GM12878 (cell line): ENCODE measurements at regions not wholly inside any gene's neighbourhood (a gene's known extent, or its start where the extent isn't known, plus 50 kb on each side); places are given as distances from the start of the nearest gene placed in this dataset.

Experiments
- ATAC-seq: fragments of 200-7000 bp; cut with Tn5 transposase; 3 replicates; pipeline ENCODE4 v1.9.1; 2020; ENCODE audit warnings: mild to moderate bottlenecking, moderate library complexity
- BruUV-seq: library from RNA; stranded (reverse); fragments of 400-500 nt; replicated peaks from 2 replicates; lab custom pipeline; 2021; lab: Mats Ljungman, UMichigan
- CTCF ChIA-PET: fragments of 300-600 bp; sonication (Branson Sonifier 250); formaldehyde crosslinking; extraction: SDS; loops from one replicate; lab custom pipeline; 2021; ENCODE audit warnings: inconsistent platforms; lab: Yijun Ruan, JAX
- POLR2A ChIA-PET: fragments of 350-600 bp; formaldehyde crosslinking; extraction: SDS; loops from one replicate; lab custom pipeline; 2021; ENCODE audit warnings: inconsistent platforms; lab: Charles Lee
- RAD21 ChIA-PET: fragments of 300-600 bp; sonication (Branson Sonifier 250); formaldehyde crosslinking; loops from one replicate; lab custom pipeline; 2023; ENCODE audit warnings: antibody characterized with exemption; ENCODE audit not compliant: unreplicated experiment; lab: Charles Lee
- SMC1A ChIA-PET: fragments of 300-600 bp; sonication (Branson Sonifier 250); formaldehyde crosslinking; loops from one replicate; lab custom pipeline; 2023; ENCODE audit not compliant: unreplicated experiment, uncharacterized antibody; lab: Charles Lee
- DNase-seq: peaks from one replicate; pipeline ENCODE4 v3.0.0-alpha.2; 2011; ENCODE audit warnings: low read depth, low spot score
- FAIRE-seq: peaks from 3 replicates; lab custom pipeline; 2011; peaks lifted over from hg19 to GRCh38; lab: Jason Lieb, UNC
- H2AFZ ChIP-seq: 2 replicates; pipeline ENCODE4 v1.6.0; 2011; ENCODE audit warnings: low read depth, low read length, control low read depth; ENCODE audit not compliant: control insufficient read depth
- H3K27ac ChIP-seq: 2 replicates; pipeline ENCODE4 v1.5.1; 2011; ENCODE audit warnings: control low read depth; ENCODE audit not compliant: control insufficient read depth, insufficient read depth
- H3K27me3 ChIP-seq, 2 experiments: replicated peaks in 1 of 2; 2 replicates each; pipeline versions ENCODE4 v1.6.0 to v1.6.1; 2011; ENCODE audit warnings: low read length in 1 of 2; ENCODE audit not compliant: control insufficient read depth in 2 of 2, insufficient read depth in 2 of 2
- H3K36me3 ChIP-seq, 2 experiments: 2 replicates each; pipeline ENCODE4 v1.5.1; 2011; ENCODE audit warnings: low read length in 1 of 2; ENCODE audit not compliant: control insufficient read depth in 2 of 2, insufficient read depth in 2 of 2
- H3K4me1 ChIP-seq: 2 replicates; pipeline ENCODE4 v1.6.1; 2011; ENCODE audit warnings: mild to moderate bottlenecking, low read length, moderate library complexity, mixed read lengths; ENCODE audit not compliant: control insufficient read depth, insufficient read depth
- H3K4me2 ChIP-seq: 2 replicates; pipeline ENCODE4 v1.6.0; 2011; ENCODE audit warnings: control low read depth; ENCODE audit not compliant: control insufficient read depth, insufficient read depth
- H3K4me3 ChIP-seq: fragments of 200-600 bp; sonication (generic); 2 replicates; pipeline ENCODE4 v1.5.1; 2016
- H3K79me2 ChIP-seq: 2 replicates; pipeline ENCODE4 v1.6.0; 2011; ENCODE audit warnings: low read length; ENCODE audit not compliant: control insufficient read depth, insufficient read depth
- H3K9ac ChIP-seq: 2 replicates; pipeline ENCODE4 v1.8.0; 2011; ENCODE audit warnings: low read length, control low read depth, mixed read lengths; ENCODE audit not compliant: control insufficient read depth, insufficient read depth
- H3K9me3 ChIP-seq: replicated peaks from 3 replicates; pipeline ENCODE4 v1.5.1; 2011; ENCODE audit warnings: mild to moderate bottlenecking, low read length; ENCODE audit not compliant: control insufficient read depth, insufficient read depth
- H4K20me1 ChIP-seq: 2 replicates; pipeline ENCODE4 v1.6.0; 2011; ENCODE audit not compliant: control insufficient read depth, insufficient read depth
- ATF2 ChIP-seq: IDR thresholded peaks from 2 replicates; pipeline ENCODE4 v1.6.1; 2012; ENCODE audit warnings: low read length, inconsistent platforms
- E4F1 ChIP-seq: fragments of 450-650 bp; IDR thresholded peaks from 2 replicates; pipeline ENCODE4 v1.6.1; 2018; ENCODE audit warnings: borderline replicate concordance, mild to moderate bottlenecking; ENCODE audit not compliant: partially characterized antibody
- FOS ChIP-seq: IDR thresholded peaks from 3 replicates; pipeline ENCODE4 v1.6.1; 2011; ENCODE audit warnings: borderline replicate concordance; ENCODE audit not compliant: insufficient read length; ENCODE audit errors: extremely low read depth
- HDAC6 ChIP-seq: fragments of 200-600 bp; sonication (generic); IDR thresholded peaks from one replicate; pipeline ENCODE4 v1.8.0; 2017; ENCODE audit warnings: antibody characterized with exemption; ENCODE audit not compliant: unreplicated experiment
- IKZF1 ChIP-seq: fragments of 450-650 bp; conservative IDR thresholded peaks from 2 replicates; pipeline ENCODE4 v1.6.1; 2017; ENCODE audit warnings: antibody characterized with exemption, mild to moderate bottlenecking
- KAT2A ChIP-seq: conservative IDR thresholded peaks from 2 replicates; pipeline ENCODE4 v1.6.1; 2011; ENCODE audit warnings: low read depth, low read length; ENCODE audit not compliant: control insufficient read depth
- KDM1A ChIP-seq: fragments of 200-600 bp; sonication (generic); IDR thresholded peaks from 2 replicates; pipeline ENCODE4 v1.6.1; 2016; ENCODE audit warnings: borderline replicate concordance
- NFXL1 ChIP-seq: fragments of 450-650 bp; IDR thresholded peaks from 2 replicates; pipeline ENCODE4 v1.6.1; 2017; ENCODE audit warnings: antibody characterized with exemption, mild to moderate bottlenecking, borderline replicate concordance
- SMARCA5 ChIP-seq: fragments of 450-650 bp; IDR thresholded peaks from 2 replicates; pipeline ENCODE4 v1.6.1; 2017; ENCODE audit warnings: mild to moderate bottlenecking
- TCF3 ChIP-seq: IDR thresholded peaks from 2 replicates; pipeline ENCODE4 v1.6.1; 2012; ENCODE audit warnings: low read depth, mild to moderate bottlenecking, low read length, borderline replicate concordance; ENCODE audit not compliant: insufficient read depth
- WGBS: methylation state at CpG from one replicate; pipeline ENCODE4 v1.1.6; 2016; ENCODE audit warnings: low lambda C conversion rate; ENCODE audit not compliant: insufficient replicate concordance, insufficient coverage; ENCODE audit errors: missing lambda C conversion rate; 5-methylcytosine and 5-hydroxymethylcytosine counted together
- in situ Hi-C: fragments of 300-500 bp; cut with MboI; formaldehyde crosslinking; loops from 9 replicates; pipeline ENCODE4 v1.14.3; 2018; ENCODE audit warnings: mixed read lengths
- intact Hi-C: fragments of 100-400 bp; cut with micrococcal nuclease; formaldehyde crosslinking; loops from one replicate; pipeline ENCODE4 v1.14.2; 2022; ENCODE audit not compliant: unreplicated experiment
- TF ChIP-seq, protein P1 (sequence below): fragments of 450-650 bp; IDR thresholded peaks from 2 replicates; pipeline ENCODE4 v1.6.1; 2017; ENCODE audit warnings: mild to moderate bottlenecking

- ChIA-PET SMC1A (interaction anchor here (1.5 kb wide), 1 partner anchor 20 kb away, joined by 5 read pairs; no protein-coding TSS in a partner anchor), CTCF (interaction anchor here (1.3 to 1.9 kb wide), 2 partner anchors 18 to 24 kb away, joined by 4 read pairs; no protein-coding TSS in a partner anchor), RAD21 (interaction anchor here (1.0 kb wide), 1 partner anchor 11 kb away, joined by 3 read pairs; no protein-coding TSS in a partner anchor), POLR2A (interaction anchor here (0.8 kb wide), 1 partner anchor 59 kb away, joined by 3 read pairs; no protein-coding TSS in a partner anchor)
- Histone ChIP-seq H3K36me3 (no peaks in the 10 kb centered on the region), H2AFZ (no peak overlapping the region), H3K4me2 (no peak overlapping the region), H3K27ac (no peak overlapping the region), H3K27me3 (no peaks in the 10 kb centered on the region), H3K4me1 (no peaks in the 10 kb centered on the region; the same call in 1 of the 2 replicates), H3K9ac (no peak overlapping the region), H3K4me3 (no peak overlapping the region), H3K9me3 (no peaks in the 10 kb centered on the region), H3K79me2 (no peaks in the 10 kb centered on the region), H4K20me1 (no peaks in the 10 kb centered on the region)
- intact Hi-C loops (no loop called here), in situ Hi-C loops (no loop called here)
- ATAC-seq: no peak
- 66% methylated on average over 3 of the region's 3 CpGs for WGBS
- no peak for FAIRE-seq
- no TSS peak for BruUV-seq
- DNase-seq: no peak
- TF ChIP-seq, protein P1, sequence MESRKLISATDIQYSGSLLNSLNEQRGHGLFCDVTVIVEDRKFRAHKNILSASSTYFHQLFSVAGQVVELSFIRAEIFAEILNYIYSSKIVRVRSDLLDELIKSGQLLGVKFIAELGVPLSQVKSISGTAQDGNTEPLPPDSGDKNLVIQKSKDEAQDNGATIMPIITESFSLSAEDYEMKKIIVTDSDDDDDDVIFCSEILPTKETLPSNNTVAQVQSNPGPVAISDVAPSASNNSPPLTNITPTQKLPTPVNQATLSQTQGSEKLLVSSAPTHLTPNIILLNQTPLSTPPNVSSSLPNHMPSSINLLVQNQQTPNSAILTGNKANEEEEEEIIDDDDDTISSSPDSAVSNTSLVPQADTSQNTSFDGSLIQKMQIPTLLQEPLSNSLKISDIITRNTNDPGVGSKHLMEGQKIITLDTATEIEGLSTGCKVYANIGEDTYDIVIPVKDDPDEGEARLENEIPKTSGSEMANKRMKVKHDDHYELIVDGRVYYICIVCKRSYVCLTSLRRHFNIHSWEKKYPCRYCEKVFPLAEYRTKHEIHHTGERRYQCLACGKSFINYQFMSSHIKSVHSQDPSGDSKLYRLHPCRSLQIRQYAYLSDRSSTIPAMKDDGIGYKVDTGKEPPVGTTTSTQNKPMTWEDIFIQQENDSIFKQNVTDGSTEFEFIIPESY: no peak
- TF ChIP-seq TCF3 (no peak), ATF2 (no peak), IKZF1 (no peak), NFXL1 (no peak), HDAC6 (no peak), E4F1 (no peak), FOS (no peak), KDM1A (no peak), KAT2A (no peak), SMARCA5 (no peak)
Observed at GRCh38 chrX:13195340-13195739, 124.5 kb downstream of the ATXN3L start.
